Ovary (tissue), 3 donors: ENCODE measurements at regions not wholly inside any gene's neighbourhood (a gene's known extent, or its start where the extent isn't known, plus 50 kb on each side); places are given as distances from the start of the nearest gene placed in this dataset.

ENCODE experiments used
- POLR2A ChIP-seq: fragments of 450-650 bp; IDR thresholded peaks from one replicate; pipeline ENCODE4 v1.6.1; 2017; ENCODE audit warnings: antibody characterized with exemption, mild to moderate bottlenecking, moderate library complexity
- TF ChIP-seq, protein P1 (sequence below), 3 donors: fragments of 450-650 bp in 2 of 3; fragments of 200-600 bp in 1 of 3; IDR thresholded peaks; one replicate each; pipeline versions ENCODE4 v1.5.1 to v1.8.0; 2016 to 2022; ENCODE audit warnings: antibody characterized with exemption in 3 of 3, mild to moderate bottlenecking in 1 of 3
- donor health status: DM: no; HTN: no; CAD: no.

DNA sequence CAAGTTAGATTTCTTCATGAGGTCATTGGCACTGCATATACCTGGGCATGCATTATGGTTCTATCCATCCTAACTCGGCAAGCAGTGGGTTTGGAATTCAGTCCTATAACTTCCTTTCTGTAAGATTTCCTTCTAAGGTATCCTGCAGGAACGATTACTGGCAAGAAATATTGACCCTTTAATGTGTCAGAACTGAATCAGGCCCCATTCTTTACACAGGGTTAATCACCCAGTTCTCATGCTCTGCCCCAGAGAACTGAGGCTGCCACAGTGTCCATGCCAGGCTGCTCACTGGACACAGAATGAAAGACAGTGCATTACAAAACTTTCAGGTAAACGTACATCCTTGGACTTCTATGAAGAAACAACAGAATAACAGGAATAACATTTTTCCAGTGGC, 108.9 kb downstream of the RPL22L1 start:
- TF ChIP-seq POLR2A: no peak
- TF ChIP-seq, protein P1, sequence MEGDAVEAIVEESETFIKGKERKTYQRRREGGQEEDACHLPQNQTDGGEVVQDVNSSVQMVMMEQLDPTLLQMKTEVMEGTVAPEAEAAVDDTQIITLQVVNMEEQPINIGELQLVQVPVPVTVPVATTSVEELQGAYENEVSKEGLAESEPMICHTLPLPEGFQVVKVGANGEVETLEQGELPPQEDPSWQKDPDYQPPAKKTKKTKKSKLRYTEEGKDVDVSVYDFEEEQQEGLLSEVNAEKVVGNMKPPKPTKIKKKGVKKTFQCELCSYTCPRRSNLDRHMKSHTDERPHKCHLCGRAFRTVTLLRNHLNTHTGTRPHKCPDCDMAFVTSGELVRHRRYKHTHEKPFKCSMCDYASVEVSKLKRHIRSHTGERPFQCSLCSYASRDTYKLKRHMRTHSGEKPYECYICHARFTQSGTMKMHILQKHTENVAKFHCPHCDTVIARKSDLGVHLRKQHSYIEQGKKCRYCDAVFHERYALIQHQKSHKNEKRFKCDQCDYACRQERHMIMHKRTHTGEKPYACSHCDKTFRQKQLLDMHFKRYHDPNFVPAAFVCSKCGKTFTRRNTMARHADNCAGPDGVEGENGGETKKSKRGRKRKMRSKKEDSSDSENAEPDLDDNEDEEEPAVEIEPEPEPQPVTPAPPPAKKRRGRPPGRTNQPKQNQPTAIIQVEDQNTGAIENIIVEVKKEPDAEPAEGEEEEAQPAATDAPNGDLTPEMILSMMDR (IDR thresholded peaks at IDR 0.05): no peak
